Medulla oblongata (tissue), 1 donor: ENCODE measurements at regions not wholly inside any gene's neighbourhood (a gene's known extent, or its start where the extent isn't known, plus 50 kb on each side); places are given as distances from the start of the nearest gene placed in this dataset.
"Not testable (repeated sequence)": the region's sequence is repeated elsewhere in the genome, so short reads cannot be mapped to it uniquely, and the experiment has no call there.

Source experiments
- DNase-seq: peaks from one replicate; pipeline ENCODE4 v3.0.0-alpha.2; 2015; ENCODE audit errors: extremely low spot score

- no peak for DNase-seq
These were observed 150.6 kb downstream of the SI start for GRCh38 chr3:164927728-164928127.

GRCh38 chr3:164918905-164919304 lies 159.4 kb downstream of the SI start:
- no peak for DNase-seq

DNA sequence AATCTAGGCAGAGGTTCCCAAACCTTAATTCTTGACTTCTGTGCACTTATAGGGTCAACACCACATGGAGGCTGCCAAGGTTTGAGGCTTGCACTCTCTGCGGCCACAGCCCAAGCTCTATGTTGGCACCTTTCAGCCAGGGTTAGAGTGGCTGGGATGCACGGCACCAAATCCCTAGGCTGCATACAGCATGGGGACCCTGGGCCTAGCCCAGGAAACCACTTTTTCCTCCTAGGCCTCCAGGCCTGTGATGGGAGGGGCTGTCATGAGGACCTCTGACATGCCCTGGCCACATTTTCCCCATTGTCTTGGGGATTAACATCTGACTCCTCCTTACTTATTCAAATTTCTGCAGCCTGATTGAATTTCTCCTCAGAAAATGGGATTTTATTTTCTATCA lies 165.4 kb downstream of the SI start:
- no peak for DNase-seq

GRCh38 chr3:164903820-164904451 lies 174.4 kb downstream of the SI start:
- peak; percentile 21 for DNase-seq

DNA sequence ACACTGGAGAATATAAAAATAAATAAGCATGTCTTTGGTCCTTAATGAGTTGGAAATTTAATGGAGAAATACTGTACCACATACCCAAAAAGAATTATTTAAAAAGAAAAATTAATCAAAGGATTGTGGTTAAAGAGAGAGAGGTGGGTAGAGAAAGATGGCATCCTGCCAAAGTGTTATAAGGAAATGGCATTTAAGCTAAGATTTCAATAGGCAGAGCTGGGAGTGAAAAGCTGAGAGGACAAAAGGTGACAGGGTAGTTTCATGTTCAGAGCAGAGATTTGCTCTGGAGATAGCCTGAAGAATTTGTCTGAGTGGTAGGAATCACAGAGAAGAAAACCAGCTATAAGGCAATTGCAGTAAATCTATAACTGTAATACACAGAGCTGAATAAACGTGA lies 181.0 kb downstream of the SI start:
- DNase-seq = no peak

GRCh38 chr3:164890061-164890460 lies 188.2 kb downstream of the SI start:
- no peak for DNase-seq

DNA sequence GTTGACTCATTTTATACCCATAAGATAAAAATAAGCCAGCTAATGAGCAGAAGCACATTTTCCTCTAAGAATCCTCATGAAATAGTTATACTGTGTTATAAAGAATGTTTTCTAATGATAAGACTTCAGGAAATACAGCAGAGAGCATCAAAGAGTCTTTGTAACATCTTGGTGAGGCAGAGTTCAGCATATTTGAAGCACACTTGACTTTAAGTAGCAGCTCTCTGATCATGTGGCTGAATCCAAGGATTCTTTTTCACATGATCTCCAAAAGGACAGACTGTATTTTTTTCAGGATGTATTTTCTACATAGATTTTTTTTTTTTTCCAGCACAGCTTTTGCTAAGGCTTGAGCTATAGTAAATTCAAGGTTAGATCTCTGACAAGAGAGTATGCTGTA lies 195.1 kb downstream of the SI start:
- no peak for DNase-seq

DNA sequence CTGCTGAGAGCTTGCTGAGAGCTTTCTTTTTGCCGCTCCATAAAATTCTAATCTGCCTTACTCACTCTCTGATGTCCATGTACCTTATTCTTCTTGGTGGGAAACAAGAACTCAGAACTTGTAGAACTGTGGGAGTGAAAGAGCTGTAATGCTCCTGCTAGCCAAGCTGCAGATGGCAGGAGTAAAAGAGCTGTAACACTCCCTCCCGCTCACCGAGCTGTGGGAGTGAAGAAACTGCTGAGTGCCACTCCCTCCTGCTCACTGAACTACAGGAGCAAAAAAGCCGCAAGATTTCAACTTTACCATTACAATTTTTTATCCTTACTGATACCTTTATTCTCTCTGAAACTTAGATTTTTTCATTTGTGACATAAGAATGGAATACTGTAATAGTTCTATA lies 199.1 kb downstream of the SI start:
- no peak for DNase-seq

GRCh38 chr3:164864454-164864853 lies 213.8 kb downstream of the SI start:
- DNase-seq = no peak

DNA sequence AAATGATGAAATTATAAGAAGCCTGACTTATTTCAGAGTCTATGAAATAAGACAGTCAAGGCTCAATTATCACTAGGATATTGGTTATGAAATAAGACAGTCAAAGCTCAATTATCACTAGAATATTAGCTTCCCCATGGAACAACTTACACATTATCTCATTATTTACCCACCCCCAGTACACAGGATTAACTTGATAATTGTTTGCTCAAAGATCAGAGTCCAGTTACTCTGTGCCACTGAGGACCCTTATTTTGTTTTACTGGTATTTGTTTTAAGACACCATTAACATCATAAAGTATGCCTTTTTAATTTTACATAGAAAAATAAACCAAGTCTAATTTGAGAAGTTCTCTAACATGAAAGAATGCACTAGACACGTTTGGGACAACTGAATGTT lies 225.4 kb downstream of the SI start:
- no peak for DNase-seq

DNA sequence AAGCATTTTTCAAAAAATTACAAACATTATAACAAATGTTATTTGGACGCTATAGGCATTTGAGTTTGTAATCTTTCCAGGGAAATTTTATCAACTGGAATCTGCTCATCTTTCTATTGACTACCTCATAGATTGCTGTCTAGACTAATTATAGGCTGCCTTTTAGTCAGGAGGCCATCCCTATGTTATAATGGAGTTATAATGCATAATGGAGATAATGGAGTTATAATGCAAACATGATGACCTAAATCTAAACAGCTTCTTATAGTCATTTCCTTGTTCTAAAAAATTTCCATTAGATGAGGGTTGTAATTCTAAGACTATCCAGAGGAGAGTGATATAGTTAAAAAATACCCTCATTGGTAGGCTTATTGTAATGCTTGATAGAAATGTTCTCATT lies 226.4 kb downstream of the SI start:
- no peak for DNase-seq

GRCh38 chr3:164851204-164851603 lies 227.1 kb downstream of the SI start:
- no peak for DNase-seq

DNA sequence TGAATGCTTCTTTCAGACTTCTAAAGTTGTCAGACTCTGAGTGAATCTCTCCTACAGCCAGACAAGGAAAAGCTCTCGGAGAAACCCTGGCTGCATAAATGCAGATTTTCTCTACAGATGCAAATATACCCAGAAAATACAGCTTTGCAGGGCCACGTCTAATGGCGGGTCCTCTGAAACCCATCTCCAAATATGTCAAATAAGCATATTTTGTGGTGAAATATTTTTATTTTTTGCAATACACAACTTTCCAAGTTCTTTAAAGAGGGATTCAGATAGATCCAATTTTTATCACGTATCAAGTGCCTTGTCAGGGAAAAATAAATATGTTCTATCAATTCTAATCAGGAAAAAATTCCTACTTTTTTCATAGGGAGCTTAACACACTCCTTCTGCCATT lies 229.4 kb downstream of the SI start:
- no peak for DNase-seq

GRCh38 chr3:164845739-164846138 lies 232.6 kb downstream of the SI start:
- no peak for DNase-seq

DNA sequence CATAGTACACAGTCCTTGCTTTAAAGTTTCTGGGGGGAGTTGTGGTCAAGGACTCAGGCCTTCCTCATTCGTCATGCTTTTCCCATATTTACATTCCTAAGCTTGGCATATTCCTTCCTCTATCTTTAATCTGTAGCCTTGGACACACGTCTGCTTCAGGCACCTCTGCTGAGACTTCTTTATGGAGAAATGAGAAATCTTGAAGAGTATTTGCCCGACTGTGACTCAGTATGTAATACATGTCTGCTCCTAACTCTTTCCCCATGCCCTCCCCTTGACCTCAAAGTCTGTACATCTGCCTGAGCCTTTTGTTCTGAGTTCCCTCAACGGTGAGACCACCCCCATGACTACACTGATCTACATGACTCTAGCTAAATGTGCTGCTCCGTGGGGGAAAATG lies 246.1 kb downstream of the SI start:
- DNase-seq = no peak

DNA sequence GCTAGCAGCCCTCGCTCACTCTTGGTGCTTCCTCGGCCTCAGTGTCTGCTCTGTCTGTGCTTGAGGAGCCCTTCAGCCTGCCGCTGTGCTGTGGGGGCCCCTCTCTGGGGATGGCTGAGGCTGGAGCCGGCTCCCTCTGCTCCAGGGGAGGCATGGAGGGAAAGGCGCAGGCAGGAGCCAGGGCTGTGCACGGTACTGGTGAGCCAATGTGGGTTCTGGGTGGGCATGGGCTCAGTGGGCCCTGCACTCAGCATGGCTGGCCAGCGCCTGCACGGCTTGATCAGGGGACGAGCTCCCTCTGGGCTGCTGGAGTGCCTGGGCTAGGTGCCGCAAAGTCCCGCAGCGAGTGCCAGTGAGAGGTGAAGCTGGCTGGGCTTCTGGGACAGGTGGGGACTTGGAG lies 260.0 kb downstream of the SI start:
- DNase-seq = no peak

GRCh38 chr3:164814106-164814505 lies 264.2 kb downstream of the SI start:
- DNase-seq = no peak

DNA sequence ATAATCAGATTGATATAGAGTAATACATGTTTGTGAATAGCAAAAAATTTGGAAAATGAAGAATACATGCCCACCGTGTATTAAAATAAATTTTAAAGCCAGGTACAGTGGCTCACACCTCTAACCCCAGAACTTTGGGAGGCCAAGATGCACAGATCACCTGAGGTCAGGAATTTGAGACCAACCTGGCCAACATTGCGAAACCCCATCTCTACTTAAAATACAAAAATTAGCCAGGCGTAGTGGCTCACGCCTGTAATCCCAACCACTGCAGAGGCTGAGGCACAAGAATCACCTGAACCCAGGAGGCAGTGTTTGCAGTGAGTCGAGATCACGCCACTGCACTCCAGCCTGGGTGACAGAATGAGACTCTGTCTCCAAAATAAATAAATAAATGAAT lies 266.3 kb downstream of the SI start:
- DNase-seq = no peak

DNA sequence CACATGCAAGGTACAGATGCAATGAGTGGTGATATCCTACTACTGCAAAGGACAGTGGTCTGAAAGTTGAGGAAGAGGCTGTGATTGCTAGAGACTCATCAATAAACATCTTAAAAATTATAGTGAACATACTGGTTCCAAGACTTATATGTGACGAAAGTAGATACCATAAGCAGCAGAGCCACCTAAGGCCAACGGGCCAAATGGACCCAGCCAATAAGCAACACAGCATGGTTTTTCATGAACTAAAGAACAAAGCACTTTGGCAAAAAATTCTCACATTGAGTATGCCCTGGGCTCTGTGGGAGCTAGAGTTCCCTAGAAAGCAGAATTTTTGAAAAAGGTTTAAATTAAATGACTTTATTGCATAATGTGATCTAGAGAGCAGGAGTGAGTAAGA lies 272.1 kb downstream of the SI start:
- DNase-seq = peak; percentile 12

DNA sequence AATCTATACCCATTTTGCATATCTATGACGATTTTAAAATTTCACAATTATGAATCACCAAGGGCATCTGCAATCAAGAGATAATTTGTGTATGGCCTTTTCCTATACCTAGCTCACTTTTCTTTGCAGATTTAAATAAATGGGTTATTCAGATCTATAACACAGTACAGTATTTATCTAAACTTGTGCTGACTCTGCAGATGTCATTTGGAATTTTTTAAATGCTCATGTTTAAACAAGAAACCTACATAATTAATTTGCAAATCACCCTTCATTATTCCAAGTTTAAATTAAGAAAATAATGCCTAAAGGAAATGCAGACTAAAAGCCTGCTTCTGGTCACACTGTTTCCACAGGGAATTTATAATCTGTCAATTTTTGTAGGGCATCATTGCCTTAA lies 284.2 kb downstream of the SI start:
- DNase-seq = no peak

- DNase-seq = no peak
These were observed 287.0 kb downstream of the SI start for GRCh38 chr3:164791263-164791662.

- DNase-seq = not testable (repeated sequence)
These were observed 293.9 kb downstream of the SI start for GRCh38 chr3:164784407-164784806.

GRCh38 chr3:164781755-164782154 lies 296.5 kb downstream of the SI start:
- no peak for DNase-seq

DNA sequence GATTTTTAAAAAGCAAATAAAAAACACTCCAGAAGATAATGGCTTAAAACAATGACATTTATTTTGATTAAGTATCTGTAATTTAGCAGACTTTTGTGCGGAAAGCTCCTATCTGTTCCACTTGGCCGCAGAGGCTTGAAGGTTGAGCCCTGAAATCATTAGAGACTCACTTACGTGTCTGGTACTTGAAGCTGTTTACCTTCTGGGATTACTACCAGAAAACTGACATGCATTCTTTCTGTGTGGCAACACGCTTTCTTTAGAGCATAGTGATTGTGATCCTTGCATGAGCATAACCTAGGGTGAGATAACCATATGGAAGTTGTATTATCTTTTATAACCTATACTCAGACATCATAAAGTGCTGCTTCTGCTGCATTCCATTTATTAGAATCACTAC lies 298.5 kb downstream of the SI start:
- DNase-seq = no peak

DNA sequence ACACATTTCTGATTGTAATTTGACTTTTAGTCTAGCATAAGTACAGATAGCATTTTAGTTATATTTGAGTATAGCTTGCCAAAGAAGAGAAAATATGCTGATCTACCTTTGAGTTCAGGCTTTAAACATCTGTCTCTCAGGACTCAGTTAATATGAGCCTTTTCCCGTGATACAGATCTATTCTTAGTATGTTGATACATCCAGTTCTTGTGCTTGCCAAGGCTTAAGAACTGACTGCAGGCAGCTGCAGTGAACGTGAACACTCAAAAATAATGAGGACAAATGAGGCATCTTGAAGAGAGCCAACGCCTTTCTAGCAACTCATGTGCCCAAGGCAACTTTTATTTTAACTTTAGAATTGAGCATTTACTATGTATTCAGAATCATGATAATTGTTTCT lies 325.5 kb downstream of the SI start:
- no peak for DNase-seq
